Heart left ventricle (tissue), 13 donors: ENCODE measurements at regions not wholly inside any gene's neighbourhood (a gene's known extent, or its start where the extent isn't known, plus 50 kb on each side); places are given as distances from the start of the nearest gene placed in this dataset.

Source experiments
- POLR2A ChIP-seq, 2 donors: fragments of 450-650 bp; IDR thresholded peaks; one replicate each; pipeline ENCODE4 v1.6.1; 2017; ENCODE audit warnings: antibody characterized with exemption in 2 of 2, mild to moderate bottlenecking in 2 of 2, moderate library complexity in 2 of 2
- TF ChIP-seq, protein P1 (sequence below), 12 donors: fragments of 200-600 bp; sonication (generic) in 4 of 12; IDR thresholded peaks; one replicate each; pipeline versions ENCODE4 v1.5.0 to v1.8.0; 2018 to 2022; ENCODE audit warnings: antibody characterized with exemption in 12 of 12, mild to moderate bottlenecking in 5 of 12
- donor health status: ischemic (EF 13 %, LVEDD 7.1; RV severe dilation, severe dysfunction).
- donor health status: DM: no; HTN: yes; CAD: no.
- donor health status: DM: no; HTN: no; CAD: no.
- donor health status: ischemic (EF 25% LVEDD 6.9; RV normal size, moderate dysfunction).
- donor health status: ischemic (EF 25% LVEDD 5.7; RV mildly dilated, moderate dysfunction).
- donor health status: ischemic (EF 35%, LVEDD 5.7; RV mildly dilated, moderate dysfunction).
- donor health status: nonischemic (EF 11% LVEDD 7.7; RV severe dilation, severe dysfunction).
- donor health status: DM: yes; HTN: yes; CAD: no.
- donor health status: PGD.
- donor health status: ischemic (EF 29% LVEDD 5.4; RV normal size, mild dysfunction).
- donor health status: nonischemic (EF 23%, LVEDD 6.1; RV moderate dilation, normal function).

DNA sequence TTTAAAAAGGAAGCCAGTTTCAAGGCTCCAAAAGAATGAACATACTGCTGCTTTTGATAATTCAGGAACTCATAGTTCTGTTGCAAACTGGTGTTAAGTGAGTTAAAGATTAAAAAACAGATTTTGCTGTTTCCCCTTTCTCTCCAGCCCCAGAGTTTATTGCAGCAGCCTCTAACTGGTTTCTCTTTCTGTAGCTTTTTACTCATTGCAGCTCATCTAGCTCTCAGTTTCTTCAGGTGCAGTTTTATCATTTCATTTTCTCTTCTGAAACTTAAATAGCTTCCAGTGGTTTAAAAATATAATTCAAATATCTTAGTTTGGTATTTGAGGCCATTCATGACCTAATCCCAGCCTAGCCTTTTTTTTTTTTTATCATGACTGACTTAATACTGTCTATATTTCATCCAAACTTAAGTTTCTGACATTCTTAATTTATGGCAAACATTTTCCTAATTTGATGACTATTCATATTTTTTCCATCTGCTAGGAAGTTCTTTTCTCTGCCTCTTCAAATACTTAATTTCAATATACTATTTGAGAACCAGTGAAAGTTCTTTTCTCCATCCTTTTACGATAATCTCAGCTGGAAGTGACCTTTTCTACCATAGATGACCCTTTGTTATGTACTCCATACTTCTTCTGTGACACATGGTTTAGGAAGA lies 252.7 kb upstream of the GRIA1 start:
- TF ChIP-seq, protein P1, sequence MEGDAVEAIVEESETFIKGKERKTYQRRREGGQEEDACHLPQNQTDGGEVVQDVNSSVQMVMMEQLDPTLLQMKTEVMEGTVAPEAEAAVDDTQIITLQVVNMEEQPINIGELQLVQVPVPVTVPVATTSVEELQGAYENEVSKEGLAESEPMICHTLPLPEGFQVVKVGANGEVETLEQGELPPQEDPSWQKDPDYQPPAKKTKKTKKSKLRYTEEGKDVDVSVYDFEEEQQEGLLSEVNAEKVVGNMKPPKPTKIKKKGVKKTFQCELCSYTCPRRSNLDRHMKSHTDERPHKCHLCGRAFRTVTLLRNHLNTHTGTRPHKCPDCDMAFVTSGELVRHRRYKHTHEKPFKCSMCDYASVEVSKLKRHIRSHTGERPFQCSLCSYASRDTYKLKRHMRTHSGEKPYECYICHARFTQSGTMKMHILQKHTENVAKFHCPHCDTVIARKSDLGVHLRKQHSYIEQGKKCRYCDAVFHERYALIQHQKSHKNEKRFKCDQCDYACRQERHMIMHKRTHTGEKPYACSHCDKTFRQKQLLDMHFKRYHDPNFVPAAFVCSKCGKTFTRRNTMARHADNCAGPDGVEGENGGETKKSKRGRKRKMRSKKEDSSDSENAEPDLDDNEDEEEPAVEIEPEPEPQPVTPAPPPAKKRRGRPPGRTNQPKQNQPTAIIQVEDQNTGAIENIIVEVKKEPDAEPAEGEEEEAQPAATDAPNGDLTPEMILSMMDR (IDR thresholded peaks at IDR 0.05) = no peak
- no peak for TF ChIP-seq POLR2A (IDR thresholded peaks at IDR 0.05)
